Esophagus squamous epithelium (tissue), 5 donors: ENCODE measurements at regions not wholly inside any gene's neighbourhood (a gene's known extent, or its start where the extent isn't known, plus 50 kb on each side); places are given as distances from the start of the nearest gene placed in this dataset.

Experiments used
- DNase-seq: peaks from one replicate; lab custom pipeline; 2025; lab: John Stamatoyannopoulos, UW
- H3K27ac ChIP-seq, 4 donors: fragments of 200-600 bp; sonication (generic); one replicate each; pipeline ENCODE4 v1.5.1; 2016 to 2019; ENCODE audit warnings: mild to moderate bottlenecking in 1 of 4
- H3K27me3 ChIP-seq, 4 donors: fragments of 200-600 bp; sonication (generic); 1 replicate in 3 of 4; 2 replicates in 1 of 4; pipeline versions ENCODE4 v1.5.1 to v1.6.0; 2017 to 2021; ENCODE audit warnings: antibody characterized with exemption in 1 of 4
- H3K36me3 ChIP-seq, 3 donors: fragments of 200-600 bp; sonication (generic); one replicate each; pipeline ENCODE4 v1.5.1; 2016 to 2019
- H3K4me1 ChIP-seq, 3 donors: fragments of 200-600 bp; sonication (generic); one replicate each; pipeline ENCODE4 v1.5.1; 2017 to 2019
- H3K4me3 ChIP-seq, 4 donors: fragments of 200-600 bp; sonication (generic); 1 replicate in 3 of 4; 2 replicates in 1 of 4; pipeline ENCODE4 v1.5.1; 2016 to 2019; ENCODE audit warnings: mild to moderate bottlenecking in 2 of 4, moderate library complexity in 1 of 4
- H3K9me3 ChIP-seq, 3 donors: fragments of 200-600 bp; sonication (generic); one replicate each; pipeline ENCODE4 v1.5.1; 2016 to 2019
- POLR2A ChIP-seq, 4 donors: fragments of 450-650 bp; IDR thresholded peaks; one replicate each; pipeline ENCODE4 v1.6.1; 2017; ENCODE audit warnings: antibody characterized with exemption in 4 of 4, mild to moderate bottlenecking in 4 of 4, moderate library complexity in 3 of 4
- WGBS, 2 donors: methylation state at CpG; one replicate each; pipeline ENCODE4 v1.1.5; 2018; 5-methylcytosine and 5-hydroxymethylcytosine counted together
- intact Hi-C: fragments of 100-400 bp; cut with DNase I; formaldehyde crosslinking; loops from one replicate; pipeline ENCODE4 v1.15.0; 2022
- TF ChIP-seq, protein P1 (sequence below), 6 experiments: fragments of 450-650 bp in 4 of 6; fragments of 200-600 bp in 2 of 6; sonication (generic) in 2 of 6; IDR thresholded peaks; one replicate each; pipeline ENCODE4 v1.5.1; 2016 to 2019; ENCODE audit warnings: antibody characterized with exemption in 6 of 6, mild to moderate bottlenecking in 4 of 6, moderate library complexity in 4 of 6
- donor health status: DM: yes; HTN: yes; CAD: no.

DNA sequence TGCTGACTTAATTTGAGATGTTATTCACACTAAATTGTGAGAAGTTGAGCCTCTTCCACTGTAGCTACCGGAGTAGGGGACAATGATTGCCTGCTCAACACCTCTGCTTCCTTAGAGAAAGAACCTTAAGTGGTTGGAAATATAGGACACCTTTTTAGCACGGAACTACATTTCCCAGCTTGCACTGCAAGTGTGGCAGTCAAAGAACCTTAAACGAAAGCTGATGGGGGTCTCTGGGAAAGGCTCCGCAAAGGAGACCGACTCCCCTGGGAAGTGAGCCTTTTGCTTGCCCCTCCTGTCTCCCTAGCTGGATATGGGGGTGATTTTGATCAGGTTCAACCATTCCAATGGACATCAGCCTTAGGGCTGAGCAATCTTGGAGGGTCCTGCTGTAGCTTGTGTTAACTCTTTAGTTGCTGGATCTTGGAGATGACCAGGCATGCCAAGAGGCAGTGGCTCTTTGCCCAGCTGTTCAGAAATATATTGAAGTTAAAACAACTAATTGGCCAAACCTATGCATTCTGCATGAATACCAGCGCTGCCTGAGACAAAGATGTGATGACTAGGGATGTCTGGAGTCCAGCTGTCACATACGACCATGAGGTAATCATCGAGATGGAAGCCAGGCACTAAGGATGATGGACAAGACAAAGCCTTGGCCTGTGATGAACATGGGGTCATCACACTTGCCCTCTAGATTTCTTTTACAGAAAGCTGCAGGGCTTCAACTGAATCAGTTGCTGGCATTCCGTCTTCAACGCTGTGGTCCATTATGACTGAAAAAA lies 286.5 kb downstream of the FOXO1 start:
- no peak for DNase-seq
- Histone ChIP-seq H3K4me1 (peaks cover 13 to 45% (median 16%) of the 10 kb centered on the region in 3 donors), H3K4me3 (no peak overlapping the region), H3K9me3 (peaks cover 0 to 4% (median 0%) of the 10 kb centered on the region in 3 donors), H3K36me3 (no peaks in the 10 kb centered on the region), H3K27ac (no peak overlapping the region), H3K27me3 (peaks cover 0 to 92% (median 3%) of the 10 kb centered on the region in 4 donors)
- intact Hi-C loops, result no loop called here
- TF ChIP-seq POLR2A (IDR thresholded peaks at IDR 0.05), result no peak
- TF ChIP-seq, protein P1, sequence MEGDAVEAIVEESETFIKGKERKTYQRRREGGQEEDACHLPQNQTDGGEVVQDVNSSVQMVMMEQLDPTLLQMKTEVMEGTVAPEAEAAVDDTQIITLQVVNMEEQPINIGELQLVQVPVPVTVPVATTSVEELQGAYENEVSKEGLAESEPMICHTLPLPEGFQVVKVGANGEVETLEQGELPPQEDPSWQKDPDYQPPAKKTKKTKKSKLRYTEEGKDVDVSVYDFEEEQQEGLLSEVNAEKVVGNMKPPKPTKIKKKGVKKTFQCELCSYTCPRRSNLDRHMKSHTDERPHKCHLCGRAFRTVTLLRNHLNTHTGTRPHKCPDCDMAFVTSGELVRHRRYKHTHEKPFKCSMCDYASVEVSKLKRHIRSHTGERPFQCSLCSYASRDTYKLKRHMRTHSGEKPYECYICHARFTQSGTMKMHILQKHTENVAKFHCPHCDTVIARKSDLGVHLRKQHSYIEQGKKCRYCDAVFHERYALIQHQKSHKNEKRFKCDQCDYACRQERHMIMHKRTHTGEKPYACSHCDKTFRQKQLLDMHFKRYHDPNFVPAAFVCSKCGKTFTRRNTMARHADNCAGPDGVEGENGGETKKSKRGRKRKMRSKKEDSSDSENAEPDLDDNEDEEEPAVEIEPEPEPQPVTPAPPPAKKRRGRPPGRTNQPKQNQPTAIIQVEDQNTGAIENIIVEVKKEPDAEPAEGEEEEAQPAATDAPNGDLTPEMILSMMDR (IDR thresholded peaks at IDR 0.05), result no peak
- WGBS, 2 donors, result 68 to 74% methylated on average over 5 to 8 of the region's 10 CpGs

DNA sequence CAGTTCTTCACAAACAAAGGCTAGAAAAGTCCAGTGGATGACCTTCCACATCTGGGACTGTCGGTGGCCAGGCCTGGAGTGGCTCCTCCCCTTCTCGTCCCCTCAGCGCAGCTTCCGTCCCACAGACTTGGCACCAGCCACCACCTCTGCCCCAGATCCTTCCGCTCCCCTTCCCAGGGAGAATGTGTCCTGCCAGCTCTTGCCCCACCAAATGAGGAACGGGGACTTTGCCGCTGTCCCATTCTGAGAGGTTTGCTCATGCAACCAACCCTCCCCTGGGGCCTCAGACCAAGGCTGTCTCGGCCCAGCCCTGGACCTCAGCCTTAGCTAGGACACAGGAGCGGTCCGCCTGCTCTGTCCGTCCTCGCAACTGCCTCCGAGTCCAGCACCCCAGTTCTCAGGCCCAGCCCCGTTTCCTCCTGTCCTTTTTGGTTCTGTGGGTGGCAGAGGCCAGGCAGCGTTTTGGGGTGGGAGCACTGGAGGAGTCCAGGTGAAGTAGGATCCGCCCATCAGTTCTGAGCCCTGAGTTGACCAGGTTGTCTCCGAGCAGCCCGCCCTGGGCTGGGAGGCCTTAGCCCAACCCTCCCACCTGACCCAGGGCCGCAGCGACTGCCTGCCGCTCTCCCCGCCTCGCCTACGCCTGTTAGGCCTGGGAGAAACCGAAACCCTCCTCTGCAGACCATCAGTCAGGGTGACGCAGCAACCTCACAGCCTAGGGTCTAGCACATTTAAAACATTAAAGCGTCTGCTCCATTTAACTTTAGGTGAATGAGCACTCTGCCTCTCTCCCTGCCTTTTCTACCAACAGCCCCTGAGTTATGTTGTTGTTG lies 284.3 kb downstream of the FOXO1 start:
- peaks cover 0 to 4% (median 0%) of the 10 kb centered on the region in 3 donors for H3K9me3 ChIP-seq
- H3K4me1 ChIP-seq, result peaks cover 0 to 33% (median 10%) of the 10 kb centered on the region in 3 donors
- H3K27ac ChIP-seq, result no peak overlapping the region
- peaks cover 0 to 93% (median 3%) of the 10 kb centered on the region in 4 donors for H3K27me3 ChIP-seq
- no peak for TF ChIP-seq POLR2A (IDR thresholded peaks at IDR 0.05)
- TF ChIP-seq, protein P1 (IDR thresholded peaks at IDR 0.05), result no peak
- H3K36me3 ChIP-seq, result no peaks in the 10 kb centered on the region
- H3K4me3 ChIP-seq, result no peak overlapping the region
- 89 to 94% methylated on average over 12 to 19 of the region's 27 CpGs for WGBS, 2 donors
- no peak for DNase-seq
- intact Hi-C loops, result no loop called here

GRCh38 chr13:40383132-40383531 lies 283.3 kb downstream of the FOXO1 start:
- Histone ChIP-seq H3K4me3 (no peak overlapping the region), H3K27ac (no peak overlapping the region), H3K9me3 (peaks cover 0 to 3% (median 0%) of the 10 kb centered on the region in 3 donors), H3K36me3 (no peaks in the 10 kb centered on the region), H3K4me1 (peaks cover 0 to 24% (median 8%) of the 10 kb centered on the region in 3 donors), H3K27me3 (peaks cover 0 to 92% (median 2%) of the 10 kb centered on the region in 4 donors)
- TF ChIP-seq, protein P1 (IDR thresholded peaks at IDR 0.05), result no peak
- no peak for TF ChIP-seq POLR2A (IDR thresholded peaks at IDR 0.05)
- intact Hi-C loops, result no loop called here
- 27 to 60% methylated on average over 2 to 3 of the region's 7 CpGs for WGBS, 2 donors
- no peak for DNase-seq

GRCh38 chr13:40383885-40384284 lies 282.6 kb downstream of the FOXO1 start:
- peaks cover 0 to 24% (median 8%) of the 10 kb centered on the region in 3 donors for H3K4me1 ChIP-seq
- H3K4me3 ChIP-seq, result no peak overlapping the region
- peaks cover 0 to 92% (median 0%) of the 10 kb centered on the region in 4 donors for H3K27me3 ChIP-seq
- intact Hi-C loops, result no loop called here
- DNase-seq, result no peak
- TF ChIP-seq POLR2A (IDR thresholded peaks at IDR 0.05), result no peak
- TF ChIP-seq, protein P1 (IDR thresholded peaks at IDR 0.05), result no peak
- H3K36me3 ChIP-seq, result no peaks in the 10 kb centered on the region
- no peak overlapping the region for H3K27ac ChIP-seq
- WGBS, 2 donors, result 77 to 84% methylated on average over 4 of the region's 4 CpGs
- H3K9me3 ChIP-seq, result no peaks in the 10 kb centered on the region
